ENCODE measurements at regions not wholly inside any gene's neighbourhood (a gene's known extent, or its start where the extent isn't known, plus 50 kb on each side); places are given as distances from the start of the nearest gene placed in this dataset.

GRCh38 chr2:19062370-19062769 lies 296.1 kb downstream of the OSR1 start:
- Histone ChIP-seq H3K4me3 (no peak overlapping the region), H3K27ac (no peak overlapping the region), H3K27me3 (no peaks in the 10 kb centered on the region), H3K4me1 (no peaks in the 10 kb centered on the region), H3K36me3 (no peaks in the 10 kb centered on the region), H3K9me3 (no peaks in the 10 kb centered on the region)
- DNase-seq: no peak
- TF ChIP-seq POLR2A (IDR thresholded peaks at IDR 0.05): no peak
- TF ChIP-seq CTCF (IDR thresholded peaks at IDR 0.05): no peak
- 80% methylated on average over 1 of the region's 1 CpG for WGBS, 2 donors
- intact Hi-C loops (cut with DNase I): no loop called here

GRCh38 chr2:19059076-19059475 lies 299.3 kb downstream of the OSR1 start:
- intact Hi-C loops (cut with DNase I): no loop called here

GRCh38 chr2:19051203-19051831 lies 307.1 kb downstream of the OSR1 start:
- H3K27me3 ChIP-seq: no peaks in the 10 kb centered on the region
- no peaks in the 10 kb centered on the region for H3K36me3 ChIP-seq
- no peak overlapping the region for H3K4me3 ChIP-seq
- H3K27ac ChIP-seq: no peak overlapping the region
- no peaks in the 10 kb centered on the region for H3K4me1 ChIP-seq
- H3K9me3 ChIP-seq: no peaks in the 10 kb centered on the region
- TF ChIP-seq POLR2A (IDR thresholded peaks at IDR 0.05) (no peak), CTCF (IDR thresholded peaks at IDR 0.05) (no peak)
- intact Hi-C loops (cut with DNase I): no loop called here
- DNase-seq: no peak
- 85 to 88% methylated on average over 5 of the region's 5 CpGs for WGBS, 2 donors

More at GRCh38 chr2:19059076-19059475, 299.3 kb downstream of the OSR1 start:
- Histone ChIP-seq H3K4me3 (no peak overlapping the region), H3K9me3 (no peaks in the 10 kb centered on the region), H3K36me3 (no peaks in the 10 kb centered on the region), H3K27ac (no peak overlapping the region), H3K4me1 (no peaks in the 10 kb centered on the region), H3K27me3 (no peaks in the 10 kb centered on the region)
- no peak for DNase-seq
- TF ChIP-seq CTCF (IDR thresholded peaks at IDR 0.05) (no peak), POLR2A (IDR thresholded peaks at IDR 0.05) (no peak)
- WGBS, 2 donors: 31 to 43% methylated on average over 1 of the region's 1 CpG

- Histone ChIP-seq H3K36me3 (no peaks in the 10 kb centered on the region), H3K27ac (no peak overlapping the region), H3K9me3 (no peaks in the 10 kb centered on the region), H3K4me3 (no peak overlapping the region), H3K4me1 (no peaks in the 10 kb centered on the region), H3K27me3 (no peaks in the 10 kb centered on the region)
- DNase-seq: no peak
- TF ChIP-seq CTCF (IDR thresholded peaks at IDR 0.05) (no peak), POLR2A (IDR thresholded peaks at IDR 0.05) (no peak)
- intact Hi-C loops (cut with DNase I): no loop called here
These were observed 308.1 kb downstream of the OSR1 start for GRCh38 chr2:19050354-19050753.

- H3K27me3 ChIP-seq: no peaks in the 10 kb centered on the region
- DNase-seq: no peak
- no peaks in the 10 kb centered on the region for H3K9me3 ChIP-seq
- no peak for TF ChIP-seq CTCF (IDR thresholded peaks at IDR 0.05)
- no peak for TF ChIP-seq POLR2A (IDR thresholded peaks at IDR 0.05)
- intact Hi-C loops (cut with DNase I): no loop called here
- H3K36me3 ChIP-seq: no peaks in the 10 kb centered on the region
- H3K4me3 ChIP-seq: no peak overlapping the region
- no peaks in the 10 kb centered on the region for H3K4me1 ChIP-seq
- 61 to 65% methylated on average over 5 of the region's 5 CpGs for WGBS, 2 donors
- H3K27ac ChIP-seq: no peak overlapping the region
These were observed 309.7 kb downstream of the OSR1 start for GRCh38 chr2:19048593-19049266.

Measured in esophagus squamous epithelium (tissue), 5 donors.